Stomach (tissue), 8 donors: ENCODE measurements at regions not wholly inside any gene's neighbourhood (a gene's known extent, or its start where the extent isn't known, plus 50 kb on each side); places are given as distances from the start of the nearest gene placed in this dataset.

Experiments used
- DNase-seq, 2 donors: peaks; one replicate each; pipeline versions ENCODE4 v3.0.0 to v3.0.0-alpha.2; 2013 to 2019
- H3K27ac ChIP-seq, 5 donors: fragments of 200-600 bp in 4 of 5; sonication (generic) in 4 of 5; one replicate each; pipeline ENCODE4 v1.5.1; 2013 to 2019; ENCODE audit warnings: mild to moderate bottlenecking in 1 of 5, moderate library complexity in 1 of 5
- H3K27me3 ChIP-seq, 3 donors: fragments of 200-600 bp; sonication (generic); one replicate each; pipeline ENCODE4 v1.5.1; 2017 to 2019; ENCODE audit warnings: mixed run types in 1 of 3
- H3K36me3 ChIP-seq, 4 donors: fragments of 200-600 bp; sonication (generic); 1 replicate in 3 of 4; 2 replicates in 1 of 4; pipeline ENCODE4 v1.5.1; 2016 to 2019
- H3K4me1 ChIP-seq, 4 donors: fragments of 200-600 bp; sonication (generic); one replicate each; pipeline ENCODE4 v1.5.1; 2016 to 2019
- H3K4me3 ChIP-seq, 4 donors: fragments of 200-600 bp; sonication (generic) in 3 of 4; one replicate each; pipeline ENCODE4 v1.5.1; 2016 to 2019; ENCODE audit warnings: mild to moderate bottlenecking in 1 of 4
- H3K9me3 ChIP-seq, 4 donors: fragments of 200-600 bp; sonication (generic); one replicate each; pipeline ENCODE4 v1.5.1; 2016 to 2019
- CTCF ChIP-seq, 7 experiments: fragments of 450-650 bp in 4 of 7; fragments of 200-600 bp in 3 of 7; sonication (generic) in 3 of 7; IDR thresholded peaks; one replicate each; pipeline ENCODE4 v1.5.1; 2016 to 2019; ENCODE audit warnings: antibody characterized with exemption in 7 of 7, control low read depth in 2 of 7, mild to moderate bottlenecking in 1 of 7
- EP300 ChIP-seq: sonication (generic); formaldehyde crosslinking; IDR thresholded peaks from one replicate; pipeline ENCODE4 v1.6.1; 2017; ENCODE audit warnings: antibody characterized with exemption
- POLR2A ChIP-seq, 4 donors: fragments of 450-650 bp; IDR thresholded peaks; one replicate each; pipeline ENCODE4 v1.6.1; 2016; ENCODE audit warnings: antibody characterized with exemption in 4 of 4, control low read depth in 2 of 4, mild to moderate bottlenecking in 1 of 4, moderate library complexity in 1 of 4
- POLR2AphosphoS5 ChIP-seq, 3 donors: sonication (generic); formaldehyde crosslinking; IDR thresholded peaks; one replicate each; pipeline ENCODE4 v1.6.1; 2016; ENCODE audit warnings: antibody characterized with exemption in 3 of 3
- WGBS, 5 donors: extraction: QIAGEN DNeasy Blood & Tissue Kit in 3 of 5; methylation state at CpG; one replicate each; pipeline versions ENCODE4 v1.1.5 to v1.1.7; 2013 to 2018; 5-methylcytosine and 5-hydroxymethylcytosine counted together
- intact Hi-C: fragments of 100-400 bp; cut with DNase I; formaldehyde crosslinking; loops from one replicate; pipeline ENCODE4 v1.15.1; 2023; ENCODE audit warnings: low total_unique reads
- donor health status: healthy with polysubstance abuse.
- donor health status: Bipolar disorder and iron deficiency.
- donor health status: healthy.

GRCh38 chr6:148263010-148263409, 79.6 kb upstream of the SASH1 start:
- WGBS, 5 donors = 51 to 77% (median 66%) methylated on average over 3 of the region's 3 CpGs
- Histone ChIP-seq H3K36me3 (no peaks in the 10 kb centered on the region), H3K4me1 (peaks cover 0 to 9% (median 5%) of the 10 kb centered on the region in 4 donors), H3K9me3 (no peaks in the 10 kb centered on the region), H3K27ac (no peak overlapping the region), H3K4me3 (no peak overlapping the region), H3K27me3 (no peaks in the 10 kb centered on the region)
- intact Hi-C loops = no loop called here
- TF ChIP-seq POLR2A (IDR thresholded peaks at IDR 0.05) (no peak), CTCF (IDR thresholded peaks at IDR 0.05) (no peak), POLR2AphosphoS5 (IDR thresholded peaks at IDR 0.05) (no peak), EP300 (no peak)
- DNase-seq = no peak

- peaks cover 0 to 14% (median 5%) of the 10 kb centered on the region in 4 donors for H3K4me1 ChIP-seq
- H3K27ac ChIP-seq = no peak overlapping the region
- no peaks in the 10 kb centered on the region for H3K36me3 ChIP-seq
- H3K4me3 ChIP-seq = no peak overlapping the region
- H3K27me3 ChIP-seq = no peaks in the 10 kb centered on the region
- no peaks in the 10 kb centered on the region for H3K9me3 ChIP-seq
- WGBS, 5 donors = 53 to 65% (median 56%) methylated on average over 5 of the region's 5 CpGs
- TF ChIP-seq POLR2AphosphoS5 (IDR thresholded peaks at IDR 0.05) = no peak
- no peak for TF ChIP-seq EP300
- no peak for TF ChIP-seq CTCF (IDR thresholded peaks at IDR 0.05)
- TF ChIP-seq POLR2A (IDR thresholded peaks at IDR 0.05) = no peak
- intact Hi-C loops = no loop called here
- no peak for DNase-seq
These were observed 78.7 kb upstream of the SASH1 start for GRCh38 chr6:148263961-148264360.

- DNase-seq = peak; percentile 42 to 68
- intact Hi-C loops = no loop called here
- Histone ChIP-seq H3K27me3 (no peaks in the 10 kb centered on the region), H3K27ac (no peak overlapping the region), H3K36me3 (no peaks in the 10 kb centered on the region), H3K9me3 (no peaks in the 10 kb centered on the region), H3K4me3 (no peak overlapping the region), H3K4me1 (peaks cover 0 to 14% (median 5%) of the 10 kb centered on the region in 4 donors)
- 33 to 66% (median 48%) methylated on average over 2 of the region's 2 CpGs for WGBS, 5 donors
- no peak for TF ChIP-seq POLR2AphosphoS5 (IDR thresholded peaks at IDR 0.05)
These were observed 77.6 kb upstream of the SASH1 start for GRCh38 chr6:148265054-148265453.

- no peaks in the 10 kb centered on the region for H3K36me3 ChIP-seq
- no peak overlapping the region for H3K27ac ChIP-seq
- no peak for DNase-seq
- TF ChIP-seq CTCF (IDR thresholded peaks at IDR 0.05) = no peak
- no peak for TF ChIP-seq EP300
- no peak for TF ChIP-seq POLR2A (IDR thresholded peaks at IDR 0.05)
- TF ChIP-seq POLR2AphosphoS5 (IDR thresholded peaks at IDR 0.05) = no peak
- WGBS, 5 donors = 90 to 97% (median 95%) methylated on average over 3 of the region's 3 CpGs
- peaks cover 0 to 13% (median 4%) of the 10 kb centered on the region in 4 donors for H3K4me1 ChIP-seq
- no peak overlapping the region for H3K4me3 ChIP-seq
- intact Hi-C loops = no loop called here
- H3K9me3 ChIP-seq = no peaks in the 10 kb centered on the region
- H3K27me3 ChIP-seq = no peaks in the 10 kb centered on the region
These were observed 73.3 kb upstream of the SASH1 start for GRCh38 chr6:148269386-148269785.

GRCh38 chr6:148271711-148272439, 70.8 kb upstream of the SASH1 start:
- Histone ChIP-seq H3K27me3 (no peaks in the 10 kb centered on the region), H3K4me1 (peaks cover 0 to 7% (median 0%) of the 10 kb centered on the region in 4 donors), H3K27ac (peak overlapping the region in 1 of 5 donors; percentile 9), H3K9me3 (no peaks in the 10 kb centered on the region), H3K36me3 (no peaks in the 10 kb centered on the region), H3K4me3 (no peak overlapping the region)
- no peak for TF ChIP-seq POLR2AphosphoS5 (IDR thresholded peaks at IDR 0.05)
- TF ChIP-seq CTCF (IDR thresholded peaks at IDR 0.05) = no peak
- no peak for TF ChIP-seq EP300
- no peak for TF ChIP-seq POLR2A (IDR thresholded peaks at IDR 0.05)
- 53 to 73% (median 65%) methylated on average over 11 of the region's 11 CpGs for WGBS, 5 donors
- peak in 1 of 2 donors; percentile 81 for DNase-seq
- intact Hi-C loops = no loop called here
